GM12873 (cell line): ENCODE measurements at regions not wholly inside any gene's neighbourhood (a gene's known extent, or its start where the extent isn't known, plus 50 kb on each side); places are given as distances from the start of the nearest gene placed in this dataset.

Experiments used
- TF ChIP-seq, protein P1 (sequence below): IDR thresholded peaks from 2 replicates; pipeline ENCODE4 v1.5.1; 2012; ENCODE audit warnings: low read depth, mild to moderate bottlenecking, moderate library complexity, low read length, control low read depth; ENCODE audit not compliant: insufficient read depth; ENCODE audit errors: missing control alignments

DNA sequence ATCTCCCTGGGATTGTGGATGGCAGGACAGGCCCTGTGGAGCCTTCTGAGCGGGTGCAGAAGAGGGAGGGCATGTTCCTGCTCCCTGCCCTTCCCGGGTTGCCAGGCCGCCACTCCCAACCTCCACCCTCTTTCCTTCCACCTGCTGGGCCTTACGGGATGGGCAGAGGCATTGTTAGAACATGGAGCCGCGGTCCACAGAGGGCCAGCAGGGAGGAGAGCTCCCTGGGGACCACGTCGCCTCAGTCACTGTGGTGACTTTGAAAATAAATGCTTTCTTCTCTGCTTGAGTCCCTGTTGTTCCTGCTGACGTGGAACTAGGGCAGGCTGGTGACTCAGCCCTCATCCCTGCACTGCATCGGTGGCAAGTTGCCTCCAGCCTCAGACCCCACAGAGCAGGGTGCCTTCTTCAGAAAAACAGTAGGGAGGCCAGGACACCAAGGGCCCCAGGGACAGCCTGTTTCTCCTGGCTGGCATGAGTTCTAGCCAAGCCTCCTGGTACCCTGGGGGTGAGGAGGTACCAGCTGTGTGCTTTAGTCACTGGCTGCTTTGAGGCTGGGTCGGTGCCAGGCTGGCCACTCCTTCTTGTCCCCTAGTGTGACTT lies 224.9 kb downstream of the SEC14L1 start:
- TF ChIP-seq, protein P1, sequence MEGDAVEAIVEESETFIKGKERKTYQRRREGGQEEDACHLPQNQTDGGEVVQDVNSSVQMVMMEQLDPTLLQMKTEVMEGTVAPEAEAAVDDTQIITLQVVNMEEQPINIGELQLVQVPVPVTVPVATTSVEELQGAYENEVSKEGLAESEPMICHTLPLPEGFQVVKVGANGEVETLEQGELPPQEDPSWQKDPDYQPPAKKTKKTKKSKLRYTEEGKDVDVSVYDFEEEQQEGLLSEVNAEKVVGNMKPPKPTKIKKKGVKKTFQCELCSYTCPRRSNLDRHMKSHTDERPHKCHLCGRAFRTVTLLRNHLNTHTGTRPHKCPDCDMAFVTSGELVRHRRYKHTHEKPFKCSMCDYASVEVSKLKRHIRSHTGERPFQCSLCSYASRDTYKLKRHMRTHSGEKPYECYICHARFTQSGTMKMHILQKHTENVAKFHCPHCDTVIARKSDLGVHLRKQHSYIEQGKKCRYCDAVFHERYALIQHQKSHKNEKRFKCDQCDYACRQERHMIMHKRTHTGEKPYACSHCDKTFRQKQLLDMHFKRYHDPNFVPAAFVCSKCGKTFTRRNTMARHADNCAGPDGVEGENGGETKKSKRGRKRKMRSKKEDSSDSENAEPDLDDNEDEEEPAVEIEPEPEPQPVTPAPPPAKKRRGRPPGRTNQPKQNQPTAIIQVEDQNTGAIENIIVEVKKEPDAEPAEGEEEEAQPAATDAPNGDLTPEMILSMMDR, result no peak

DNA sequence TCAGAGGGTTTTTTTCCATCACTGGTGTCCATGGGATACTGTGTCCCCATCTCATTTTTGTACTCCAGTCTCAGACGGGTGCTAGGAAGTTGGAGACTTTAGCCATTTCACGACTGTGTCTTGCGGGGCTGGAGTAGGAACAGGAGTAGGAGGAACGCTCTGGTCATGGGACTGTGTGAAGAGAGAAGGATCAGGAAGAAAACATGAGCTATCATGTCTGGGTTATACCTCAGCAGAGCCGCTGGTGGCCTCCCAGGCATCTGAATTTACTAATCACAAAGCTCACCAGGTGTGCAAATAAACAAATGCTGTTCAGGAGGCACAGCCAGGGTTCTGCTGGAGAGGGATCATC lies 225.4 kb downstream of the SEC14L1 start:
- TF ChIP-seq, protein P1, result no peak

DNA sequence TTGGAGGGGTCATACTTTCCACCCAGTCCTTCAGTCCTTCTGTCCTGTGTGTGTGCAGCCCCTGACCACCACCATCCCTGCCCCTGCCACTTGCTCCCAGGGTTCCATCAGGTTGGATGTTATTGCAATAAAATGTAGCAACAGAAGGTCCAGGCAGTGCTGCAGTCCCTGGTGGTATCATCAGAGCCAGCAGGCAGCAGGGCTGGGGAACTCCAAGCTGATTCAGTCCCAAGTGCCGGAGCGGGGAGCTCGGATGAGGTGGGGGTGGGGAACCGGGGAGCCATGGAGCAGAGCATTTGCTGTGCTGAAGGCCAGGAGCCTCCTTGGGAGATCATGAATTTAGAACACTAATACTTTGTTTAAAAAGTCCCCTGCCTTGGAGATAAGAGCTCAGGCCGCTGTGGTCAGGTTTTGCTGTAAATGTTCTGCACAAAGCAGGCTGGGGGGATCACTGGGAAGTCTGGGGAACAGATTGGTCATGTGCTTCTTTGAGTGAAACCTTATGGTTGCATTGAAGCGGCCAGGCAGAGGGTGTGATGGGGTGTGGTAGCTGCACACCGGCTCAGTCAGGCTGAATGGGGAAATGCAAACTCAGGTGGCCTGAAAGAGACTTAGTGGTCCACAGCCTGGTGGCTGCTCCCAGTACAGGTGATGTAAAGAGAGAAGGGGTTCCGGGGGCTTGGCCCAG lies 225.9 kb downstream of the SEC14L1 start:
- TF ChIP-seq, protein P1, result no peak

DNA sequence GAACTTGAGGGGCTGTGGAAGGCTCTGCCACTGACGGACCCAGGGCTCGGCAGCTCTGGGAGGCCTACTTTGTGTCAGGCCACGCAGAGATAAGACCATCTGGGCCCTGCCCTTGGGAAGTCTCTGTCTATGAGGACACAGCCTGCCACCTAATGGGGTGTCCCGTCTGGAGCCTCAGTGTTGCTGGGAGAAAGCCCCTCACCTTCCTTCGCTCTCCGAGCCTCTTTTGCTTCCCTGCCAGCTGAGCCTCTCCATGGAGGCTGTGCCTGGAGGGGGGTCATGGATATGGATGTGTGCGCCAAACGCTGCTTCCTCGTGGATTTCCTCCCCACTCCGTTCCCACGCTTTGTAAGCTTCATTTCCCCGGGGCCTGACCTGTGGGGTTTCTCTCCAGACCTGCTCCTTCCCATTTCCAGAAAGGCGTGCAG lies 228.8 kb downstream of the SEC14L1 start:
- TF ChIP-seq, protein P1, result no peak

DNA sequence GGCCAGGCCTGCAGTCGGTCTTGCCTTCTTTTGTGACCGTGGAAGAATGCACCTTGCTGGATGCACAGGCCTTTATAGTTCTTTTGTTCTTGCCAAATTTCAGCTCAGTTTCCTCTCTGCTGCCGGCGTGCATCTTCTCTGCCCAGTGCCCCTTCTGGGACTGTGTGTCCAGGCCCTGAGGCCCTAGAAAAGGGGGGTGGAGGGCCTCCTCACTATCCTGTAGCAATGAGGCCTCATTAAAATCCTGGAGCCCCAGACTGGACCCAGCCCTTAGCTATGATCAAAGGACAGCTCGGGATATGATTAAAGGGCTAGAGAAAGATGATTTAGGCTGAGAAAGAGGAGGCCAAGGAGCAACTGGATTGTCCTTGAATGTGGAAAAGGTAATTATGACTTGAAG lies 229.8 kb downstream of the SEC14L1 start:
- TF ChIP-seq, protein P1, result no peak

DNA sequence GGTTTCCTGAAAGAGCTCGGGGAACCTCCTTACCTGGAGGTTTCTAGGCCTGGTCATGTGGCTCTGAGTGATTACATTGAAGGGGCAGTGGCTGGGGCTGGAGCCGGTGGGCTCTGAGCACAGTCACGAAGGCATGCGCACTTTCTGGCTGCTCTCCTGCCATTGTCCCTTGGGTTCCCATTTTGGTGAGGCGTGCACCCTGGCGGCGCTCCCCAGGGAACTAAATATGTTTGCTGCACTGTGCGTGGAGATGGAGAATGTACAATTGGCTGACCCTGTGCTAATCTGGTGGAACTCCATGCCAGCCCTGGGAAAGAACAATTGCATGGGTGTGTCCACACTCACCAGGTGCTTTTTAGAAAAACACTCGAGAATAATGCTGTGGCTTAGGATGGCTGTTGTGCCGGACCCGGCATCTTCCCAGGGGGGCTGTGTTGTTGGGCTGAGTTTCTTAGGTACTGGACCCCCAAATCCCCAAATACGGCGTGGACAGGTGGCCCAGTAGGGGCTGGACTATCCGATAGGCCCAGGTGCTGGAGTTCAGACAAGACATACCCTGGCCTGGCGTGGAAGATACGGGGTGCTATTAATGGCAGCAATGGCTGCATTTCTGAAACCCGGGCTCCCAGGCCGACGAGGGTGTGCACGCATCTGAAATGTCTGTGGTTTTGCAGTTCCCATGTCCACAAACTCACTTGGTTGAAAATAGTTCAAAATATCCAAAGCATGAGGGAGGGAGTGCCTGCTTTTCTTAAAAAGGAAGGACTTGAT lies 230.5 kb downstream of the SEC14L1 start:
- TF ChIP-seq, protein P1, result no peak

DNA sequence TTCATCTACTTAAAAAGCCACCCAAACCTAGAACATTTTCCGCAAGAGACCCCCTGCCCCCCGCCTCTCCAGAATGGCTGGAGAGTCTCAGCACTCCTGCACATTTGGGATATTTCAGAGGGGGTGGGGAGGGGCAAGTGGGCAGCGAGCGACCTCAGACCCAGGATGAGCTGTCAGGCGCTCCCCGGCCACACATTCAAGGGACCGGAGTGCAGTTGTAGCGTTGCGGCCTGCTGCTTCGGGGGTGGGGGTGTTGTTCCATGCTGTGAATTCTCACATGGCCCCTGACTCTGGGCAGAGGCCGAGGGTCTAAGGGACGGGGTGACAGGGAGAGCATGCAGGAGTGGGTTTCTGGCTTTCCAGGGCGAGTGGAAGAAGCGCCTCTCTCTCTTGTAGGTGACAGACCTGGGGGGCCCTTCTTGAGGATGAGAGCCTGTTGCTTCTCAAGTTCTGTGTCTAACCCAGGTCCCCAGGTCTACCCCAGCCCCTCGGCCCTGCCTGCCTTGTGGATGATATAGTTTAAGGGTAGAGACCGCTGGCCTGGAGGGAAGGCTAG lies 231.2 kb downstream of the SEC14L1 start:
- TF ChIP-seq, protein P1, result no peak
